ENCODE measurements at regions not wholly inside any gene's neighbourhood (a gene's known extent, or its start where the extent isn't known, plus 50 kb on each side); places are given as distances from the start of the nearest gene placed in this dataset.
"Not testable (repeated sequence)": the region's sequence is repeated elsewhere in the genome, so short reads cannot be mapped to it uniquely, and the experiment has no call there.

DNA sequence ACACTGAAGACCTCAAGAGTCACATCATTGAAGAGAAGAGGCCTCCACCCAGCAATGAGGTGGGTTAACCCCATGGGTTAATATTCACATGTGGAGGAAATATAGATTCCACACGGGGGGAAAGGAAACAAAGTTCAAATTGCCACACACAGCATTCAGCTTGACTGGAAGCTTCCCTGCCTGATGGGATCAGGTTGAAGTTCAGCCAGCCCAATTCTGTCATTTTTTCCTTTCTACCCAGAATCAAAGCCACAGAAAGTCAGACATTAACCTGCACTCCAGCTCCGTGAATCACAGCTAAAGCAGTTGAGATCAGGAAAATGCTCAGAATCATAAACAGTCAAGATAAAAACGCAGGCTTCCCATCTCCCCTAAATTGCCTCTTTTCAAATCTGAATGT lies 208.7 kb upstream of the OBI1 start:
- DNase-seq (ENCODE audit: low spot score) = peak; percentile 26

DNA sequence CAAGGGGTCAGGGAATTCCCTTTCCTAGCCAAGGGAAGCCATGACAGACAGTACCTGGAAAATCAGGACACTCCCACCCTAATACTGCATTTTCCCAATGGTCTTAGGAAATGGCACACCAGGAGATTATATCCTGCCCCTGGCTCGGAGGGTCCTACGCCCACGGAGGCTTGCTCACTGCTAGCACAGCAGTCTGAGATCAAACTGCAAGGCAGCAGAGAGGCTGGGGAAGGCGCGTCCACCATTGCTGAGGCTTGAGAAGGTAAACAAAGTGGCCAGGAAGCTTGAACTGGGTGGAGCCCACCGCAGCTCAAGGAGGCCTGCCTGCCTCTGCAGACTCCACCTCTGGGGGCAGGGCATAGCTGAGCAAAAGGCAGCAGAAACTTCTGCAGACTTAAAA lies 207.1 kb upstream of the OBI1 start:
- not testable (repeated sequence) for DNase-seq (ENCODE audit: low spot score)

DNA sequence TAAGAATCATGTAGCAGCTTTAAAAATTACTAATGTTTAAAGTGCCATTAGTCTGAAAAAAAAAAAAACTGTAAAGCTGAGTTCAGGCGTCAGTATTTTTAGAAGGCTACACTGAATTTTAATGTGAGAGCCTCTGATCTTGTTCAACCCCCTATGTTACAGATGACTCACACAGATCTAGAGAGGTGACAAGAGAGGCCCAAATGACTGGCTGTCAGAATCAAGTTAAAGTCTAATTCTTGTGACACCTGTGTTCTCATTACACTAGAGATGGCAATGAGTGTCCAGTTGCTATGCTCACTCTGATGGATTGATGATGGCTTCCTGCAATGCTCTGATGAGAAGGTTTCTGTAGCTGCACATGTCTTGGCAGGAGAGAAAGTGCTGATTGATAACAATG lies 203.5 kb upstream of the OBI1 start:
- no peak for DNase-seq (ENCODE audit: low spot score)

DNA sequence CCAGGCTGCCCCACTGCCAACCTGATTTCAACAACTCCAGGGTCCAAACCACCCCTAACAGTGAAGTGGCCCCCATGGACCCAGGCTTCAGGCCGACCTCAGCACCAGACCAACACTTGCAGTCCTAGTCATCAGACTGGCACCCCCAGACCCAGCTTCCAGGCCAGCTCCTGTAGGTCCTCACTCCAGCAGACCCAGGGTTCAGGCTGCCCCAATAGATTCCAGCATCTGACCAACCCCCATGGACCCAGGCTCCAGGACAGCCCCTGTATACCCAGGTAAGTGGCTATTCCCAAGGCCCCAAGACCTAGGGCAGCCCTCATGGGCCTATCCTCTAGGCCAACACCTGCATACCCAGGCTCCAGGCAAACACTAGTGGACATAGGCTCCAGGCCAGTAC lies 193.8 kb upstream of the OBI1 start:
- no peak for DNase-seq (ENCODE audit: low spot score)

DNA sequence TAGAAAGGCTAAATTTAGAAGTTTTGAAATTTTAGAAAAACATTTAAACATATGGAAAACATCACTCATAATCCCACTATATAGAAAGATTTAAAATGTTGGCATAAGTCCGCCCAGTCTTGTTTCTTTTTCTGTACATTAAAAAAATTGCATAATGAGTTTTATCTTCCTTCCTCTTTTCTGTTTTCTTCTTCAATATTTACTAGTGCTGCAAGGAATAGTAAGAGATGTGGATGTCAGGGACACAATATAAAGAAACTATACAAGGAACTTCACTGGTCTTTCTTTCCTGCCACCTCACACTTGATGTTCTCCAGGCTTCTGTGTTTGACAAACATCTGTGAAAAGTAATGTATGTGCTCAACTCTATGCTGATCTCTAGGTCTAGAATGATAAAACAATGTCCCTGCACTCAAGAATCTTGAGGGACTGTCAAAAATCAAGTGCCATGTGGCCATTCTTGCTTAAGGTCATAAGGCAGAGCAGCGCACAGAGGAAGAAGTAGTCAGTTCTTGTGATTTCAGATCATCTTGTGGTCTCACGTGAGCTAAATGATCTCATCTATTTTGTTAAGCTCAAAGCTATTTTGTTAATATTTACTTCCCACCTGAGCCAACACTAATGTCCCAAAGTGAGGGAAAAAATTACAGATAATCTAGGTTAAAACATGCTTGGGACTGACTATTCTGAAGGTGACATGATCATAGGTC lies 186.9 kb upstream of the OBI1 start:
- DNase-seq (ENCODE audit: low spot score) = no peak

DNA sequence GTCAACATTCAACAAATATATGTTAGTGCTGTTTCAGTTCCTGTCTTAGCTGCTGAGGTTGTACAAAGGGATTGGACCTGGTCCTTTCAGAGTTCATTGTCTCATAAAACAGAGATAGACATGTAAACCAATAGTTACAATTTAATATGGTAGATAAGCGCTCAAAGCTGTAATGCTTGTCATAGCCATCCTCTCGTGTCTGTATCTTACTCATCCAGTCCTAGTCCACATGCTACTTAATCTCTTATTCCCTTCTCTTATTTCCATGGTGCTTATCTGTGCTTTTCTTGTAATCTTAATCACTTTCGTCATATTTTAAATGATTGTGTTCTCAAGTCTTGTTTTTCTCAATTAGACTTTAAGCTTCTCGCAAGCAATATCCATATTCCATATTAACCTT lies 185.2 kb upstream of the OBI1 start:
- no peak for DNase-seq (ENCODE audit: low spot score)

DNA sequence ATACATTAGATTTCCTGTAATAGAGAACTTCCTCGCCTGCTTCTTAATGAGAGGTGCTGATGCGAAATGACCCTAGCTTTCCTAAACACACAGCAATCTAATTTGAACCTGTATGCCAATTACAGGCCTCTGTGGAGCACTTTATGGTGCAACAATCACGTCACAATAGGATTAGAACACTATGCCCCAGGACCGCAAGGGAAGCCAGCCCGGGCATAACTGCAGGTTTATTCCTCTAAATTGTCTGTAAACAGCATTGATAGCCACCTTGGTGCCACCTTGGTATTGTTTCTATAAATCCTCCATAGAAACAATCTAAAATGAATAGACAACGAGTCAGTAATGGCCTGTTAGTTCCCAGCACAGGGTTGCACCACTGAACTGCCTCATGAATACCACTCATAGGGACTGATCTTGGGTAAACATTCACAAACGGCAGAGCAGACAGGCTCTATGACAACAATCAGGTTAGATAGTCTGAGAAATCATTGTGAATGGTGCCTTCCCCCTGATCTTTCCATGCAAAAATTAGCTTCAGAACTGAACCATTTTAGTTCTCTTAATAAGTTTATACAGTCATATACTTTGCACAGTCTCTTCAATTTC lies 182.5 kb upstream of the OBI1 start:
- DNase-seq (ENCODE audit: low spot score) = peak; percentile 28

DNA sequence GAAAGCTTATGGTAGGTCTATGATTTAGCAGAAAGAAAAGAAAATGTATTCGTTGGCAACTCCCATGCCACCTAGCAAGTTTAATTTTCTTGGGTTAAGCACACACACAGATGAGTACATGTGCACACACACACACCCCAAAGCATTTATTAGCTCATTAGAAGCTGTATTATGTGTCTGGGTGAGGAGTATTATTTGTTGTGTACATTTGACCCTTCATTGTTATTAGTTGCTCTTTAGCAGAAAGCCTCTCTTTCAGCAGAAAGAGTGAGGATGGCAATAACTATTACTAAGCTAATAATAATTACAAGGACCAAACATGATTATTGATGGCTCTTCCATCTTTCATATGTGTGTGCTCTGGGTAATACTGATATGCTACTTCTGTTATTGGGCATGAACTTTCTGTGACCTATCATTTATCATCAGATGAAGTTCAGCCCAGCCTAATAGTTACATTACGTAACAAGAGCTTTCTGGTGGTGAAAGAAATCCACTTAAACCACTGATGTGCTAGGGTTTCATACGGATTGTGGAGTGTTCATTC lies 177.4 kb upstream of the OBI1 start:
- no peak for DNase-seq (ENCODE audit: low spot score)

DNA sequence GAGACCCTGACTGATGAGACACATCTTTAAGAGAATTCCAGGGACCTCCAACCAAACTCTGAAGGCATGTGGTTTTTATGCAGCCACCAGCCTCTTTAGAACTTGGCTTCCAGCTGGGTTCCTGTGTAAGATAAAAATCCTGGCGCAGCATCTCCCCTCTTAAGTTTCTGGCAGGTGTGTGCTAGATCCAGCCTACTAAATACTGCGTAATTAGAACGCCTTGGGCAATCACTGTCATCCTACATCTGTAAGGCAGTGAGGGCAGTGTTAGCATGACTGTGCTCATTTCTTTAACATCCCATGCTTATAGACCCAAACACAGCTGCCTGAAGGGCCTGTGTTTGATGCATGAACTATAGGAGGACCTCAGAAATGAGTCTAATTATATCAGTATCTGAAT lies 173.5 kb upstream of the OBI1 start:
- DNase-seq (ENCODE audit: low spot score) = no peak

DNA sequence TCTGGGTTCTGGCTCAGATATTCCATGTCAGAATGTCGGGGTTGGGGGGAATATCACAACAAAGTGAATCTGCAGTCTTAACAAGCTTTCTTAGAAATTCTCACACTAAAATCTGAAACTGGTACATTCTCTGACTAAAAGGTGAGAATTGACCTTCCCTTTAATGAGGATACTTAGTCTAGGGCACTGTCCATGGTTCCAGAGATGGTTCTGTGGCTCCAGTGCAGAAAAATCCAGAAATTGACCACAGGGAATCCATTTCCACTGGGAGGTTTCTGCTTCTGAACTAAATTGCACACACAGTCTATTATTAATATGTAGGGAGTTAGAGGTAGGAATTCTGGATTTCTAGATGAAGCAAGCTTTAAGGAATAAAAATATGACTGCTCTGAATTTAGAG lies 171.6 kb upstream of the OBI1 start:
- no peak for DNase-seq (ENCODE audit: low spot score)

DNA sequence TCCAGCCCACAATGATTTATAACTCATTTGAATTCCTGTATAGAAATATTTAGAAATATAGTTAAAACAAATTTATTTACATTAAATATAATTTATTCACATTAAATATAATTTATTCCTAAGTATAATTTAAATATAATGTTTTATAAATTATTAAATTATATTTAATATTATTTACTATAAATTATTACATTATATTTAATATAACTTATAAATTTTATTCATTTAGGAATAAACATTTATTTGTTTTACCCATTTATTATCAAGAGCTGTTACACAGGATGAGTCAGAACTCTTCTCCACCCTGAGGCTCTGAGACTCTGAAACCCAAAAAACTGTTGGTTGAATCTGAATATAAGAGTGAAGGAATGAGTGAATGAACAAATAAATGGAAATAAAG lies 170.9 kb upstream of the OBI1 start:
- DNase-seq (ENCODE audit: low spot score) = no peak

DNA sequence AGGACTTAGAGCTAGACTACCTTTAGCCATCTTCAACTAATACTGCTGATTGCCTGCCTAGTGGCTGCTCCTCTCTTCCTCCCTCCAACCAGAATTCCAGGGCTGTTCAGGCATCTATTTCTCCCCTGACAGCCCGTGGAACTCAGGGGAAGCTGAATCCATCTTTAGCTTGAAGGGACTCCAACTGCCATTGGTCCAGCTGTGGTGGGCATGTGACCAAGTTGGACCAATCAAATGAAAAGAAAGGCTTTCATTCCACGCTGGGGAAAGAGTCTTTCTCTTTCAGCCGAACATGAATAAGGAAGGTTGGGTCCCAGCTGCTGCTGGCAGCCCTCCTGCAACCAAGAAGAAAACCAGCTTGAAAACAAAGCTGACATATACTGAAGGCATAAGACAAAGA lies 168.5 kb upstream of the OBI1 start:
- no peak for DNase-seq (ENCODE audit: low spot score)

DNA sequence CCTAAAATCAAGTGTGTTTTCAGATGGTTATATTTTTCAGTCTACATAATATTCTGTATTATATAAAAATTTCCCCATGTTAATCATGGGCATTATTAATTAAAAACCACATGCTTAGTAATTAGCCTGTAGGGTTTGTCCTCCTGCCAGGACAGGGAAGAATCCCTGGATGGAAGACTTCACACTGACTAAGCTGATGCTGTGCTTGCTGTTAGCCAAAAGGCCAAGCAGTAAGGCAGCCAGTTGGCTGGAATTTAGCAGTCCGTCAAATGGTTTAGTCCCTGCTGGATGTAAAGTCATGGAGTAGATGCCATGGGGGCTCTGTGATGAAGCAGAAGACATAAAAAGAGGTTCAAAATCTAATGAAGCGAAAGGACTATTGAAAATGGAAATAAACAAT lies 168.0 kb upstream of the OBI1 start:
- DNase-seq (ENCODE audit: low spot score) = no peak

DNA sequence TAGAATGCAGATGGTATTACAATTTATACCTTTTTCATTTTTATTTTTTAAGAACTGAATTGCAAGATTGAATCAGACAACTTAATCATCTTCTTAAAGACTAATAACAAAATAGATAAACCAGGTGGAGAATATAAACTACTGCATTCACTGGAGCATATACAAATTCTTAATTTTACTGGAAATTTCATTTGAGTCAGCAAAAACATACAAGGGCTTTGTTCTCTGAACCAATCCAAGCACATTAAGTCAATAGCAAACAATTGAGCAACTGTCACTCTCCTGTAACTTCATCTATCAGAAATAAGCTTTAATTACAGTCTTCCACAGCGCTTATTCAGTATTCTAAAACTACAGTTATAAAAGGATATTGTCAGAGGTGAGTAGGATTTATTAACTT lies 167.4 kb upstream of the OBI1 start:
- DNase-seq (ENCODE audit: low spot score) = no peak

DNA sequence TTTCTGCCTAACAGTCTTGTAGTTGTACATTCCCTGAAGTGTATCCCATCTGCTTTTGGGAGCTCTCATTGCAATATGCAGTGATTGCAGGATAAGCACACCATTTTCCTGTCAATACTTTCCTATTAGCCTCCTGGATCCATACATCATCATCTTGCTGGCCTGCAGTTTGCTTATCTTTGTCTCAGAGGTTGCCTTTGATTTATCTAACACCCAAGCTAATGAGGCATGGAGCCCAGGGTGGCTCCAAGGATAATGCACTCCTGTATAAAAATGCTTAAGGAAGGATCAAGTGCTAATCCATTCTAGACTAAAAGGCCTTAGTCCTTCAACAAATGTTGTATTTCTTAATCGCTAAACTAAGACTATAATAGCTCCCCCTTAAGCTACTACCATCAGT lies 161.6 kb upstream of the OBI1 start:
- no peak for DNase-seq (ENCODE audit: low spot score)

DNA sequence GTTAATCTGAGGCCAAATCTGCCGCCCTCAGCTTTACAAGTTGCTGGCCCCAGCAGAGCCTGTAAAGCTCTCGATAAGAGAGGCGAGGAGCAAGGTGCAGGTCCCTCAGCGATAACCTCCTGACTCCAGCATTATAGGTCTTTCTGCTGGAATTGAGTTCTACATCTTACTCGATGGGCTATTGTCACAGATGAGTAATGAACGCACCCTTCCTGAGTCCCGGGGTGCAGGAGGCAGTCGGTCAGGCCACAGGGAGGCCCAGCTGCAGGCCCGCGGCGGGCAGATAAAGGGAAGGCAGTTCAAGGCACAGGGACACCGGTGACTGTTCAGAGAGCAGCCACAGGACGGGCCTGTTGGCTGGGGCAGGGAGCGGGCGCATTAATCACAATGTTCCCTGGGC lies 157.6 kb upstream of the OBI1 start:
- peak; percentile 10 for DNase-seq (ENCODE audit: low spot score)

DNA sequence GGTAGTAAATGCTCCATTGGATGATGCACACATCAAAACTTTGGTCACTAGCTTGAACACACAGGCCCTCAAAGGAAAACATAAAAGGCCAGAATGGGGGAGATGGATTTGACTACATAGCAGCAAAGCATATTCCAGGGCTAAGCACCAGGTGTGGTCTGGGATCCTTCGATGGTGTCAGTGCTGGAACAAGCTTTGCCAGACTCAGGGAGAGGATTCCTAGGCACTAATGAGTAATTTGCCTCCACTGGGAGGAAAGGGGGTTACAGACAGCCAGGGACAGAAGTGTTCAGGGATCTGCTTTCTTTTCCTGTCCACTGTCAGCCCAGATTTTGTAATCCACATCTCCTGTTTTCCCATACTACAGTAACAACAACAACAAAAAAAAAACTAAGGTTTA lies 157.2 kb upstream of the OBI1 start:
- no peak for DNase-seq (ENCODE audit: low spot score)

DNA sequence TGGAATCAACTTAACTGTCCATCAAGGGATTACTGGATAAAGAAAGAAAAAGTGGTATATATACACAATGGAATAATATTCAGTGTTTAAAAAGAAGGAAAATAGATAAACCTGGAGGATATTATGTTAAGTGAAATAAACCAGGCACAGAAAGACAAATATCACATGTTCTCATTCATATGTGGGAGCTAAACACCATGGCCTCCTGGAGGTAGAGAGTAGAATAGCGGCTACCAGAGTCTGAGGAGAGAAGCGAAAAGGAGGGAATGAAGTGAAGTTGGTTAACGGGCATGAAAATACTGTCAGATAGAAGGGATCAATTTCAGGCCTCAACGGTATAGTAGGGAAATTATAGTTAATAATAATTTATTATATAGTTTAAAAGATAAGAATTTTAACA lies 147.5 kb upstream of the OBI1 start:
- no peak for DNase-seq (ENCODE audit: low spot score)

DNA sequence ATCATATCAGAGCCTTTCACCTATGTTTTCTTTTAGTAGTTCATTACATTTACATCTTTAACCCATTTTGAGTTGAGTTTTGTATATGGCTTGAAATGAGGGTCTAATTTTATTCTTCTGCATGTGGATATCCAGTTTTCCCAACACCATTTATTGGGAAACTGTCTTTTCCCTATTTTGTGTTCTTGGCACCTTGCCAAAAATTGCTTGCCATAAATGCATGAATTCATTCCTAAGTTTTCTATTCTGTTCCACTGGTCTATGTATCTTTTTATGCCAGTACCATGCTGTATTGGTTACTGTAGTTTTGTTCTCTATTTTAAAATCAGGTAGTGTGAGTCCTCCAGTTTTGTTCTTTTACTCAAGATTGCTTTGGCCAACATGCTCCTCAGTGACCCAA lies 144.0 kb upstream of the OBI1 start:
- DNase-seq (ENCODE audit: low spot score) = no peak

DNA sequence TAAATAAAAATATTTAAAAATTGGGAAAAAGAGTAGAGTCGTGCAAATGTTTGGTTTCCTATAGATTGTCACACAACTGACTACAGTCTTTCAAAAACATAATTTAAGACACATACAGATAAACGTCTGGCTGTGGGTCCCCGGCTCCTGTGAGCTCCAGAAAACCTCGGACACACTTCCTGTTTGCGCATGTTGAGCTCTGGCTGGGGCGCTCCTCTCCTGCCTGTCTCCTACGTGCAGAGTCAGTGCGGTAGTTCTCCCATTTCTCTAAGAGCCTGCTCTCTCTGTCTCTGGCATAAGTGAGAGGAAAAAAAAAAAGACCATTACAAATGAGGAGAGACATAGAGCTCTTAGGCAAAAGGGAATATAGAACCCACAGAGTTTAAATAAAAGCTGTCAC lies 128.2 kb upstream of the OBI1 start:
- DNase-seq (ENCODE audit: low spot score) = peak; percentile 9

DNA sequence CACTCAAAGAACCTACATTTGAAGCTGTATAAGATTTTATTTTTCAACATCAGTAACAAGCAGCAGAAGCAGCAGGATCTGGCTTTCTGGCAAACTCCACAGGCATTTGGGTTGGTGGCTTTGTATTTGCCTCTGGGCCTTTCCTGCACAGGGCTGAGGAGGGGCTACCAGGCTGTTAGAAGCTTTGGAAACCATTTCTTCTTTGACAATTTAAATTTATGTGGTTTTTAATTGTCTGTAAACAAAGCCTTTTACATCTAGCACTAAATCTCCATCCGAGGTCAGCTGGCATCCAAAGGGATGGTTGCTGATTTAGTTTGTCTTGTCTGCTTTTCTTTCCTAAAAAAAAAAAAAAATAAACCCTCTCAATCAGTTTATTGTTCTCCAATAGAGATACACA lies 127.5 kb upstream of the OBI1 start:
- DNase-seq (ENCODE audit: low spot score) = no peak

DNA sequence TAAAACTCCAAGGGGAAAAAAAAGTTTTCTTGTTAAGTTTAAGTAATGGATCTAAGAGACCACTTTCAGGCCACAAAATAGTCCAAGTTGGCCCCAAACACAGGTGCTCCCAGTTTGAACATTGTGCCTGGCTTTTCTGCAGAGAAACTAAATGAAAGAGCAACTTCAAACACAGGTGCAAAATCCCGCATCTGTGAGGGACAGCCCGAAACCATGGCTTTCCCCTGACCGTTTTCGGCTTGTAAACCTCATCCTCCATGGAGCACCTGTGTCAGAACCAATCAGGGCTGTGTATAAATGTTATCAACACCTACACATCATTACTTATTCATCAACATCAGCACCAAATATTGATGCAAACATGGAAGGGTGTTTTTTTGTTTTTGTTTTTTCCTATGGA lies 126.8 kb upstream of the OBI1 start:
- DNase-seq (ENCODE audit: low spot score) = no peak

DNA sequence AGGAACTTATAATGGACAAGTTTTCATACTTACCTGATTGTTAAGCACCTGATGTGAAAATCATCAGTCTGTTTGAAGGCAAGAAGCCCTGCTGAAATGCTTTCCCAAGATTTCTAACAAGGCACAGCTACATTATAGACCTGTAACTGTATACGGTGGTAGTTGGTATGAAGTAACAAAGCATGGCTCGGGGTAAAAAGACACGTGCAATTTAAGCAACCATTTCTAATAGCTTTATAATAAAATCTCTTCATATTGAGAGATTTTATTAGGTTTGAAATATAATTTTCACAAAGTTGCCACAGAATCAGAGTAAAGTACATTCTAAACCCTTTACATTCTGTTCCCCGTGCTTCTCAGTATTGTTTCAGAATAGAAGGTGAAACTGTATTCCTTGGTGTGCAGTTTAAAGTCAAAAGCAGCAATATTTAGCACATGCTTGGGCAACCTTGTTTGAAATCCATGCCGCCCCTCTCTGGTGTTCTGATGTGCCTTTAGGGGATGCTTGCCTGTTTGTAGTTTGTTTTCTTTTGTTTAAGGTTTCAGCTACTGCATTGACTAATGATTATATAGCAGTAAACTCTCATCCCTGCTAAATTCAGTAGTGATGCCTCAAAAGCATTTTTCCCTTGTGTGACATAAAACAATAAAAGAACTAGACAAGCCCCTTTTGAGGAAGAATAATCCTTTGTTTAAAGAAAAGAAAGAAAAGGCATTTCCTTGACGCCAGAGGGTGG lies 125.2 kb upstream of the OBI1 start:
- no peak for DNase-seq (ENCODE audit: low spot score)

Measured in HuH-7 (cell line).